Chondrocyte (in vitro differentiated cells): ENCODE measurements at regions not wholly inside any gene's neighbourhood (a gene's known extent, or its start where the extent isn't known, plus 50 kb on each side); places are given as distances from the start of the nearest gene placed in this dataset.

Experiments
- DNase-seq: peaks from one replicate; pipeline ENCODE4 v3.0.0; 2021; ENCODE audit warnings: mixed read lengths, low spot score
- H3K27ac Mint-ChIP-seq: one replicate; pipeline ENCODE4 v1.8.0; 2021; ENCODE audit warnings: mild to moderate bottlenecking, moderate library complexity, mixed read lengths; ENCODE audit not compliant: unreplicated experiment
- H3K27me3 Mint-ChIP-seq: 2 replicates; pipeline ENCODE4 v1.8.0; 2021; ENCODE audit warnings: low read depth, mixed read lengths
- H3K36me3 Mint-ChIP-seq: 2 replicates; pipeline ENCODE4 v1.8.0; 2021; ENCODE audit warnings: low read depth, mixed read lengths
- H3K4me1 Mint-ChIP-seq: 2 replicates; pipeline ENCODE4 v1.8.0; 2021; ENCODE audit warnings: low read depth, mild to moderate bottlenecking, mixed read lengths
- H3K4me3 Mint-ChIP-seq: one replicate; pipeline ENCODE4 v1.8.0; 2021; ENCODE audit warnings: mild to moderate bottlenecking, moderate library complexity, mixed read lengths; ENCODE audit not compliant: unreplicated experiment
- H3K9me3 Mint-ChIP-seq: 2 replicates; pipeline ENCODE4 v1.8.0; 2021; ENCODE audit warnings: low read depth, mixed read lengths
- CTCF ChIP-seq: fragments of 200-600 bp; sonication (generic); IDR thresholded peaks from 2 replicates; pipeline ENCODE4 v1.5.0; 2021; ENCODE audit warnings: antibody characterized with exemption, mild to moderate bottlenecking, moderate library complexity

DNA sequence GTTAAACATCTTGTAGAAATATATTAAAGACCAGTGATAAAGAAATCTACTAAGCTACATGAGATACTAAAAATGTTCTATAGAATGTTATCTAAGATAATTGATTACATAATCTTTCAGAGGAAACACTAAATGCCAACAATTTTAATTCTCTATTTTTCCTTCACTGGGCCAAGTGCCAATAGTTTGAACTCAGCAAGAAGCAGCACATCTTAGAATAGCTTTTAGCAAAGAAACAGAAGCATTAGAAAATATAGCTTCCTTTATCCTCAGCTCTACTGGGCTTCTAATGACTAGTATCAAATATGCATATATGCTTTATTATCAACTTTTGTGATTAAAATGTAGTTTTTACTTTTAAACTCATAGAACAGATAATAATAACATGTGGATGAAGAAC is 461.4 kb upstream of the USP15 start:
- no peaks in the 10 kb centered on the region for H3K4me1 Mint-ChIP-seq
- H3K9me3 Mint-ChIP-seq, result no peaks in the 10 kb centered on the region
- H3K4me3 Mint-ChIP-seq, result no peak overlapping the region
- H3K27ac Mint-ChIP-seq, result no peak overlapping the region
- DNase-seq, result no peak
- H3K27me3 Mint-ChIP-seq, result no peaks in the 10 kb centered on the region
- no peak for TF ChIP-seq CTCF
- no peaks in the 10 kb centered on the region for H3K36me3 Mint-ChIP-seq

DNA sequence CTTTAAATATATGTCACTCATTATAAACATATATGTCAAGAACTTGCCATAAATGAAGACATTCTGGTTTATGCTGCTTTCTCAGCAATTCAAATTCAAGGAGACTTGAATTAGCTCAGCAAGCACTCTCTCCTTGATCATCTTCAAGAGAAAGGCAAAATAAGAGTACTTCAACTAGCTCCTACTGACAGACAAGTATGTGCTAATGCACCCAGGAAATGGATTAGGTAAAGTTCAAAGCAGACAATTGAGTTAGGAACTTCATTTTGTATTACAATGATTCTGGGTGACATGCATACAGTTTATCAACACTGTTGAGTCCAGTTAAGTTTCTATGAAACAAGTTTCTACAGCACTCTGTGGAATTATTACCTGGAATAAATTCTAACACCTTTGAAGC is 455.9 kb upstream of the USP15 start:
- DNase-seq, result no peak
- Mint-ChIP-seq H3K27ac (no peak overlapping the region), H3K9me3 (peaks cover 16% of the 10 kb centered on the region), H3K36me3 (no peaks in the 10 kb centered on the region), H3K27me3 (no peaks in the 10 kb centered on the region), H3K4me3 (no peak overlapping the region), H3K4me1 (no peaks in the 10 kb centered on the region)
- no peak for TF ChIP-seq CTCF

DNA sequence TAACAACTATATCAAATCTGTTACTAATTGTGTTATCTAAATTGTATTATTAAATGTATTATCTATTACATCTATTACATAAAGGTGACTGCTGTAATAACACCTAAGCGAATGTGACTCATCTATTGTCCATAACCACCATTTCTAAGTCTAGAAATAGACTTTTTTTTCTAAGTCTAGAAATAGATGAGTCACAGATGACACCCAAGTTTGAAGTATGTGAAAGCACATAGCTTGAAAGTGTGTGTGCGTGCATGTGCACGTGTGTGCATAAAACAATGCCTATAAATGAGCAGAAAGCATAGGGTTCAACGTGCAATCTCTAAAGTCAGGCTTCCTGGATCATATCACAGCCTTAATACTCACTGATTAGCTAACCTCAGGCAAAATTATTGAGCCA is 451.3 kb upstream of the USP15 start:
- no peak for DNase-seq
- no peak overlapping the region for H3K4me3 Mint-ChIP-seq
- no peak for TF ChIP-seq CTCF
- no peaks in the 10 kb centered on the region for H3K27me3 Mint-ChIP-seq
- no peaks in the 10 kb centered on the region for H3K36me3 Mint-ChIP-seq
- no peaks in the 10 kb centered on the region for H3K4me1 Mint-ChIP-seq
- H3K27ac Mint-ChIP-seq, result no peak overlapping the region
- H3K9me3 Mint-ChIP-seq, result peaks cover 16% of the 10 kb centered on the region

DNA sequence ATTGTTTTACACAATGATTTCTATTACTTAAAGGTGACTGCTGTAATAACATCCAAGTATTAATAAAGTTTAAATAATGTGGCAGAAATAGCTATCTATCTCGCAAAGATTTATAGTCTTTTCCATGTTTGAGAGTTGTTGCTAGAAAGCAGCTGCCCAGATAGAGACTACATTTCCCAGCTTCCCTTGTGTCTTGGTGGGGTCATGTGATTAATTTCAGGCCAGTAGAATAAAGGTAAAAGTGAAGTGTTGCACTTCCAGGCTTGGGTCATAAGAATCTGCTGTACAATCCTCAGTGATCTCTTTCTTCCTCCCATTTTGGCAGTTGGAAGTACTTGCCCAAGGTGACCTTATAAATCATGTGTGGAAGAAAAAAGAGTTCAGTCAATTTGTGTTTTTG is 449.7 kb upstream of the USP15 start:
- H3K4me3 Mint-ChIP-seq, result no peak overlapping the region
- H3K36me3 Mint-ChIP-seq, result no peaks in the 10 kb centered on the region
- DNase-seq, result no peak
- H3K27me3 Mint-ChIP-seq, result no peaks in the 10 kb centered on the region
- no peak overlapping the region for H3K27ac Mint-ChIP-seq
- peaks cover 20% of the 10 kb centered on the region for H3K9me3 Mint-ChIP-seq
- H3K4me1 Mint-ChIP-seq, result no peaks in the 10 kb centered on the region
- TF ChIP-seq CTCF, result no peak

DNA sequence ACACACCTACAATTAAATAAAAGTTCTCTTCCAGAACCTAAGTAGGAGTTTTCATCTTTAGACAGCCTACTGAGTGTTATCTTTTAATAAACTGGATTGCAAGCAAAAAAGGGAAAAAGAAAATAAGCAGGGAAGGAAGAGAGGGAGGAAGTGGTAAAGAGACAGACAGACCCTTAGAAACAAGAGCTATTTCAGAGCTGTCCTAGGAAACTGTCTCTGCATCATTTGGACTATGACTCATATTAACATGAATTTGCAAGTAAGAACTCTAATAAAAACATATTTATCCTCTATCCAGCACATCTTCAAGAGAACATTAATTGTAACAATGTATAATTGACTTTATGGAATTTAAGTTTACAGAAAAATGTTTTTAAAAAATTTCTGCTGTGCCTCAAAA is 438.8 kb upstream of the USP15 start:
- TF ChIP-seq CTCF, result no peak
- no peak overlapping the region for H3K4me3 Mint-ChIP-seq
- no peaks in the 10 kb centered on the region for H3K9me3 Mint-ChIP-seq
- H3K4me1 Mint-ChIP-seq, result no peaks in the 10 kb centered on the region
- peaks cover 2% of the 10 kb centered on the region for H3K27me3 Mint-ChIP-seq
- H3K27ac Mint-ChIP-seq, result no peak overlapping the region
- no peaks in the 10 kb centered on the region for H3K36me3 Mint-ChIP-seq
- DNase-seq, result no peak
